ENCODE measurements at regions not wholly inside any gene's neighbourhood (a gene's known extent, or its start where the extent isn't known, plus 50 kb on each side); places are given as distances from the start of the nearest gene placed in this dataset.

GRCh38 chr11:79786961-79787360, 346.1 kb upstream of the TENM4 start (continued):
- TF ChIP-seq JUN (IDR thresholded peaks at IDR 0.05; ENCODE audit: low read depth, low read length) (no peak), NANOG (IDR thresholded peaks at IDR 0.05; ENCODE audit: insufficient read depth, low read depth, low read length, poor library complexity, severe bottlenecking) (no peak)

All from H1 (cell line).